WTC11 (cell line): ENCODE measurements at regions not wholly inside any gene's neighbourhood (a gene's known extent, or its start where the extent isn't known, plus 50 kb on each side); places are given as distances from the start of the nearest gene placed in this dataset.

Experiments
- ATAC-seq: fragments of 200-7000 bp; cut with Tn5 transposase; 2 replicates; pipeline ENCODE4 v1.10.0; 2021; ENCODE audit warnings: mild to moderate bottlenecking, moderate library complexity
- CTCF ChIA-PET: fragments of 300-600 bp; sonication (Branson Sonifier 250); formaldehyde crosslinking; loops from one replicate; lab custom pipeline; 2021; ENCODE audit warnings: antibody characterized with exemption; lab: Charles Lee
- POLR2A ChIA-PET: fragments of 350-600 bp; sonication (Branson Sonifier 250); formaldehyde crosslinking; loops from one replicate; lab custom pipeline; 2021; ENCODE audit warnings: antibody characterized with exemption; lab: Charles Lee
- DNase-seq: peaks from one replicate; pipeline ENCODE4 v3.0.0; 2021; ENCODE audit warnings: low spot score
- H3K27ac Mint-ChIP-seq: 2 replicates; pipeline ENCODE4 v1.8.0; 2021; ENCODE audit warnings: mixed read lengths
- H3K27me3 Mint-ChIP-seq: 2 replicates; pipeline ENCODE4 v1.8.0; 2021; ENCODE audit warnings: low read depth, mild to moderate bottlenecking, moderate library complexity, mixed read lengths
- H3K36me3 Mint-ChIP-seq: 2 replicates; pipeline ENCODE4 v1.8.0; 2021; ENCODE audit warnings: mixed read lengths
- H3K4me1 Mint-ChIP-seq: 2 replicates; pipeline ENCODE4 v1.8.0; 2022; ENCODE audit warnings: mixed read lengths
- H3K4me3 Mint-ChIP-seq: 2 replicates; pipeline ENCODE4 v1.8.0; 2021; ENCODE audit warnings: mild to moderate bottlenecking, moderate library complexity, mixed read lengths
- H3K9me3 Mint-ChIP-seq: 2 replicates; pipeline ENCODE4 v1.8.0; 2021; ENCODE audit warnings: mixed read lengths
- AR ChIP-seq: fragments of 250-450 bp; sonication (Bioruptor Pico); IDR thresholded peaks from 2 replicates; pipeline ENCODE4 v1.9.0; 2021; ENCODE audit warnings: mild to moderate bottlenecking
- CREB1 ChIP-seq: sonication (generic); formaldehyde crosslinking; IDR thresholded peaks from 2 replicates; pipeline ENCODE4 v1.8.0; 2023; ENCODE audit warnings: mild to moderate bottlenecking, missing genetic modification reagents
- CTCF ChIP-seq: fragments of 200-600 bp; IDR thresholded peaks from 2 replicates; pipeline ENCODE4 v1.8.0; 2022; ENCODE audit warnings: antibody characterized with exemption
- E2F1 ChIP-seq: sonication (generic); formaldehyde crosslinking; IDR thresholded peaks from 2 replicates; pipeline ENCODE4 v1.8.0; 2022; ENCODE audit warnings: mild to moderate bottlenecking, missing genetic modification reagents
- E2F5 ChIP-seq: sonication (generic); formaldehyde crosslinking; IDR thresholded peaks from 2 replicates; pipeline ENCODE4 v1.8.1; 2022; ENCODE audit warnings: mild to moderate bottlenecking, moderate library complexity, missing genetic modification reagents
- ERG ChIP-seq: fragments of 250-450 bp; sonication (Bioruptor Pico); IDR thresholded peaks from 2 replicates; pipeline ENCODE4 v1.8.0; 2021; ENCODE audit warnings: mild to moderate bottlenecking
- ETV6 ChIP-seq: sonication (generic); formaldehyde crosslinking; IDR thresholded peaks from 2 replicates; pipeline ENCODE4 v1.8.1; 2022; ENCODE audit warnings: mild to moderate bottlenecking, missing genetic modification reagents
- FOXP1 ChIP-seq: sonication (generic); formaldehyde crosslinking; IDR thresholded peaks from 2 replicates; pipeline ENCODE4 v1.8.0; 2022; ENCODE audit warnings: missing genetic modification reagents, mild to moderate bottlenecking, moderate library complexity, borderline replicate concordance
- HMGA2 ChIP-seq: fragments of 250-450 bp; sonication (Bioruptor Pico); IDR thresholded peaks from 2 replicates; pipeline ENCODE4 v1.4.0; 2021; ENCODE audit warnings: mild to moderate bottlenecking, moderate library complexity
- KAT7 ChIP-seq: sonication (generic); formaldehyde crosslinking; IDR thresholded peaks from 2 replicates; pipeline ENCODE4 v1.8.1; 2023; ENCODE audit warnings: missing genetic modification reagents, mild to moderate bottlenecking, borderline replicate concordance
- MXD4 ChIP-seq: fragments of 250-450 bp; sonication (Bioruptor Pico); IDR thresholded peaks from 2 replicates; pipeline ENCODE4 v1.8.0; 2021; ENCODE audit warnings: mild to moderate bottlenecking, moderate library complexity, borderline replicate concordance
- NFATC4 ChIP-seq: fragments of 250-450 bp; sonication (Bioruptor Pico); IDR thresholded peaks from 2 replicates; pipeline ENCODE4 v1.9.0; 2021; ENCODE audit warnings: mild to moderate bottlenecking
- NFYB ChIP-seq: sonication (generic); formaldehyde crosslinking; conservative IDR thresholded peaks from 2 replicates; pipeline ENCODE4 v1.8.0; 2022; ENCODE audit warnings: low read depth, missing genetic modification reagents
- PRDM15 ChIP-seq: sonication (generic); formaldehyde crosslinking; IDR thresholded peaks from 2 replicates; pipeline ENCODE4 v1.8.0; 2022; ENCODE audit warnings: missing genetic modification reagents
- PRRX2 ChIP-seq: fragments of 250-450 bp; sonication (Bioruptor Pico); IDR thresholded peaks from 2 replicates; pipeline ENCODE4 v1.8.0; 2021; ENCODE audit warnings: mild to moderate bottlenecking
- RELA ChIP-seq: sonication (generic); formaldehyde crosslinking; IDR thresholded peaks from 2 replicates; pipeline ENCODE4 v1.8.1; 2022; ENCODE audit warnings: missing genetic modification reagents, mild to moderate bottlenecking, borderline replicate concordance
- RORB ChIP-seq: fragments of 250-450 bp; sonication (Bioruptor Pico); IDR thresholded peaks from 2 replicates; pipeline ENCODE4 v1.9.0; 2021; ENCODE audit warnings: mild to moderate bottlenecking
- TCF7 ChIP-seq: sonication (generic); formaldehyde crosslinking; IDR thresholded peaks from 2 replicates; pipeline ENCODE4 v1.8.0; 2022; ENCODE audit warnings: mild to moderate bottlenecking, low read depth, missing genetic modification reagents, moderate library complexity
- ZNF138 ChIP-seq: sonication (generic); formaldehyde crosslinking; conservative IDR thresholded peaks from 2 replicates; pipeline ENCODE4 v1.8.1; 2022; ENCODE audit warnings: mild to moderate bottlenecking, moderate library complexity, missing genetic modification reagents
- ZNF219 ChIP-seq: sonication (generic); formaldehyde crosslinking; IDR thresholded peaks from 2 replicates; pipeline ENCODE4 v1.8.0; 2023; ENCODE audit warnings: missing genetic modification reagents, mild to moderate bottlenecking, borderline replicate concordance
- ZNF263 ChIP-seq: sonication (generic); formaldehyde crosslinking; IDR thresholded peaks from 2 replicates; pipeline ENCODE4 v1.8.1; 2022; ENCODE audit warnings: low read depth, mild to moderate bottlenecking, moderate library complexity, missing genetic modification reagents
- ZNF396 ChIP-seq: fragments of 250-450 bp; sonication (Bioruptor Pico); IDR thresholded peaks from 2 replicates; pipeline ENCODE4 v1.8.0; 2021; ENCODE audit warnings: mild to moderate bottlenecking, moderate library complexity, borderline replicate concordance
- ZNF416 ChIP-seq: fragments of 250-450 bp; sonication (Bioruptor Pico); IDR thresholded peaks from 2 replicates; pipeline ENCODE4 v1.9.0; 2021; ENCODE audit warnings: mild to moderate bottlenecking, inconsistent platforms
- ZNF512 ChIP-seq: sonication (generic); formaldehyde crosslinking; IDR thresholded peaks from 2 replicates; pipeline ENCODE4 v1.8.1; 2022; ENCODE audit warnings: missing genetic modification reagents, borderline replicate concordance

GRCh38 chr7:51827631-51828030 is 511.0 kb upstream of the COBL start (continued):
- TF ChIP-seq ERG (CRISPR knock-in tag) = no peak
- no peak for TF ChIP-seq ZNF512 (CRISPR knock-in tag)
- TF ChIP-seq FOXP1 (CRISPR knock-in tag) = no peak
- no peak for TF ChIP-seq MXD4 (CRISPR knock-in tag)
- TF ChIP-seq RORB = no peak
- TF ChIP-seq PRDM15 (CRISPR knock-in tag) = no peak
- TF ChIP-seq TCF7 (CRISPR knock-in tag) = no peak
- no peak for TF ChIP-seq NFYB
- no peak for TF ChIP-seq ZNF219
- no peak for TF ChIP-seq PRRX2 (CRISPR knock-in tag)
- TF ChIP-seq RELA = no peak

- H3K9me3 Mint-ChIP-seq = peaks cover 55% of the 10 kb centered on the region
- ATAC-seq = no peak
- H3K36me3 Mint-ChIP-seq = peaks cover 3% of the 10 kb centered on the region; the same call in 1 of the 2 replicates
- POLR2A ChIA-PET = no interaction called here
- H3K27me3 Mint-ChIP-seq = no peaks in the 10 kb centered on the region; the same call in 1 of the 2 replicates
- H3K4me1 Mint-ChIP-seq = peaks cover 13% of the 10 kb centered on the region
- H3K27ac Mint-ChIP-seq = no peak overlapping the region
- TF ChIP-seq AR (CRISPR knock-in tag) (no peak), E2F5 (CRISPR knock-in tag) (no peak), MXD4 (CRISPR knock-in tag) (no peak), ZNF396 (no peak), CTCF (no peak), ETV6 (CRISPR knock-in tag) (no peak), ZNF416 (CRISPR knock-in tag) (no peak), ZNF263 (no peak), E2F1 (CRISPR knock-in tag) (no peak), KAT7 (no peak), ZNF138 (CRISPR knock-in tag) (no peak), PRRX2 (CRISPR knock-in tag) (no peak), HMGA2 (CRISPR knock-in tag) (no peak), CREB1 (CRISPR knock-in tag) (no peak), NFATC4 (CRISPR knock-in tag) (no peak)
- H3K4me3 Mint-ChIP-seq = no peak overlapping the region
- CTCF ChIA-PET = no interaction called here
- no peak for DNase-seq
These were observed 507.4 kb upstream of the COBL start for GRCh38 chr7:51824050-51824449.
